HG03460 (cell line): ENCODE measurements at regions not wholly inside any gene's neighbourhood (a gene's known extent, or its start where the extent isn't known, plus 50 kb on each side); places are given as distances from the start of the nearest gene placed in this dataset.
"Not testable (repeated sequence)": the region's sequence is repeated elsewhere in the genome, so short reads cannot be mapped to it uniquely, and the experiment has no call there.

ENCODE experiments used
- ATAC-seq: cut with Tn5 transposase; IDR thresholded peaks from one replicate; pipeline ENCODE4 v1.9.1; 2021; ENCODE audit not compliant: unreplicated experiment

DNA sequence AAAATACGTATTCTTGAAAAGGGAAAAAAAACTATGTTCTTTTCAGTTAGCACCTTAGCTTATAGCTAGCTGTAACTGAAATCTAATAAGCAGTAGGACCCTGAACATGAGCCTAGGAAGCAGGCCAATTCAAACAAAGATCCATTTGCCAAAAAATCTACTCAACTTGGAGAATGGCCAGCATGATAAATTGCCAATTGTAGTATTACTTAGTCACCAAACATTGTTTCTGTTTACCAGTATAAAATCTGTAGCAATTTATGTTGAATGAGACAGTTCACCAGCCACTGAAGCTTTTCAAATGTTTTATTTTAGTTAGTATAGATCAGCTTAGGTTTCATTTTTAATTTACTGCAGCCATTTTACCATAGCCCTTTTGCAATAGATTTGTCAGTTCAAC lies 323.6 kb upstream of the DIPK2B start:
- ATAC-seq, result no peak

- no peak for ATAC-seq
Observed at GRCh38 chrX:45518552-45518951, 317.9 kb upstream of the DIPK2B start.

DNA sequence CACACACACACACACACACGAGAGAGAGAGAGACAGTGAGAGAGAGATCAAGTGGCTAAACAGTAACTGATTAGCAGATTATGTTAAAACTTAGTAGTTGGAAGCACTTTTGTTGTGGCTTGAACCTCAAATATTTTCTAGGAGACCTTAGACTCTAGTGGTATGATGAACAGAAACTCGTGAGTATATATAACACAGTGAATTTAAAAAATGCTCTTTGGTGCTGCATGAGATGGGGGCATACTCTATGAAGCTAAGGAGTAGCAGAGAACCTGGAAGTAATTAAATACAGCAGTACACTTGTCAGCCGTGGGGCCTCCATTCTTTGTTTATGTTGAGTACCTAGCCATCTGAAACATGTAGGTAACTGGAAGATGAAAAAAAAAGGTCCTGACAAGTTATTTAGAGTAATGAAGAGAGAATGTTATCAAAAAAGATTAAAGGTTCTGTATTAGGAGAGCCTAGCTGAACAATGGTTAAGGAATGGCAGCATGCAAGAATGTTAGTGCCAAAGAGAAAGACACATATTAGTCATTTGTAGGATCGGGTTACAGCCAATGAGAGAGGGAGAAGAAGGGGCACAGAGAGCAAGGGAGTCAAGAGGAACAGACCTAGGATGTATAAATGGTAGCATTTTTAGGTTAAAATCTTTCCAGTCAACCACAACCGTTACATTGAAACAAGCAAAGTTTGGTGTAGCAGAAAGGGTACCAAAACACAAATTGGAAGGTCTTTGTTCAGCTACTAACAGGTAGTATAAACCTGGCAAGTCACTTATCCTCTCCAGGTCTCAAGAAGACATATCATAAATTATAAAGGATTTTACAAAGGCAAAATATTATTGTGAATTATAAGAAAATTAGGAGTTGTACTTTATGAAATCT lies 316.7 kb upstream of the DIPK2B start:
- no peak for ATAC-seq

DNA sequence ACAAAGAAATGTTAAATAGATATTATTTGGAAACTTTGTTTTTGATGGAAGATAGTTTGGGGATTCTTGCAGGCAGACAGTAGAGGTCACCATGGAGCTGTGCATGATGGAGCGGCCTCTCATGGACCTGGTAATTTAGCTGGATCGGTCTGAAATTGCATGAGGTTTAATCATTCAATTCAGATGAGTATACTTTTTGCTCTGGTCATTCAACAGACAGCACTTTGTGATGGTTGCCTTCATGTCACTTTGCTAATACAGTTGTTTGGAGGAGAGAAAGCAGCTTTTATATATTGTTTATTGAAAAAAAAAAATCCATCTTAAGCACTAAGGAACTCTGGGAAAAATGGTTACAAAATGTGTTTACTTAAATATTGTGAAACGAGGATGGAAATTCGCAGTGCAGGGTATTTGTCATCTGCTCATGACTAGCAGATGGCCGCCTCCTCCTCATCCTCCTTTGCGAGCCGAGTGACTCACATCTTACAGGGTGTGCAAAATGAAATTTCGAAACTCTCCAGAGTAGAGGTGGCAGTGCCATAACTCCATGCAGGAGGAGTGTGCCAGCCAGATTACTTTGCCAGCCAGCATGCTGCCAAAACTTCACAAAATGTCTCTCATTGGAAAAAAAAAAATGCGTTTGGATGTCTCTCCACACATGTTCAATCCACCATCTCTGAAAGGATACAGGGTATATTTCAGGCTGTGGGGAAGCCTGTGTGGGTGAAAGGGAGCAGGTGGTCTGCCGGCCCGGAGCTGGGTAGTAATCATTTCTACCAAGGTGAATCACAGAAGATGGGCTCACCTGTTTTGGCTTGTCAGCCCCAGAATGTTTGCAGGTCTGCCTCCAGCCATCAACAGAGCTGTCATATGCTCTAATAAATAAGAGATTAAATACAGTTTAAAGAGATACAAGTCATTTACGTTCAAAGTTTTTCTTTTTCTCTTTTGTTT lies 314.9 kb upstream of the DIPK2B start:
- ATAC-seq, result no peak

DNA sequence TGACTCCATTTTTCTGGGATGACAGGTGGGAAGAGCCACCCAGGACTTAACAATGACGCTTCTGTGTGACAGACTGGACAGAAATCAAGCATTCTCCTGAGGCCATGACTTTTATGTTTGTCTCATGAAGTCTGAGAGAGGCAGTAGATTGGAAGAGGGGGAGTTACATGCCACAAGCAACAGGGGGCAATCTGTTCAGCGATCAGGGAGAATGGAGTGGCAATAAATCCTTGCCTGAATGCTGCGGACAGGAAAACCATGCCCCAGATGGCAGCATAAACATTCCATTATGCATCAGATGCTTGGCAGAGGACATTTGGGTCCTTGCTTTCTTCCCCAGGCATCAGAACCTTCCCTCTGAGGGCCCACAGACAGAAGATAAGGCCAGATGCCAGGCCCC lies 312.4 kb upstream of the DIPK2B start:
- ATAC-seq, result no peak

GRCh38 chrX:45508454-45508853 lies 307.8 kb upstream of the DIPK2B start:
- ATAC-seq, result no peak

DNA sequence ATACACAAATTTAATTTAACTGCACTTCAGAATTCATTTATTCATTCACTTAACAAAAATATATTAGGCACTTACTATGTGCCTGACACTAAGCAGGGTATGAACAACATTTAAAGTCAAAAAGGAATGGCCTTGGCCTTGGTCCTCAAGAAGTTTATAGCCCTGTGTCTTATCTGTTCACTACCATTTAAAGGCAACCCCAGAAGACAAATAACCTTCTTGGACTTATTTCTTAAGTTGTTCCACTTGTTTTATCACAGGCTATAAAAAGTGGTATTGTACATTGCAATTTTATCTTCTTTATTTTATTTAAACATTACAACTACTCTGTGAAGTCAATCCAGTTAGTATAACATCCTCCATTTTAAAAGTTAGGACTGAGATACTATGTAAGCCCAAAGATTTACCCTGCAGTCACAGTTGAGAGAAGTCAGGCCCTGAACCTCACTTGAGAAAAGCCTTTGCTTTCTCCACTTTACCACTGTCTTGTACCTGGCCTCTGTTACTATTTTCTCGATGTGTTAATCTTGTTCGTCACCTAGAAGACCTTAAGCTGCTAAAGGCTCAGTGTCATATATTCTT lies 305.6 kb upstream of the DIPK2B start:
- ATAC-seq, result no peak

- ATAC-seq, result no peak
Observed at GRCh38 chrX:45505214-45505613, 304.5 kb upstream of the DIPK2B start.

DNA sequence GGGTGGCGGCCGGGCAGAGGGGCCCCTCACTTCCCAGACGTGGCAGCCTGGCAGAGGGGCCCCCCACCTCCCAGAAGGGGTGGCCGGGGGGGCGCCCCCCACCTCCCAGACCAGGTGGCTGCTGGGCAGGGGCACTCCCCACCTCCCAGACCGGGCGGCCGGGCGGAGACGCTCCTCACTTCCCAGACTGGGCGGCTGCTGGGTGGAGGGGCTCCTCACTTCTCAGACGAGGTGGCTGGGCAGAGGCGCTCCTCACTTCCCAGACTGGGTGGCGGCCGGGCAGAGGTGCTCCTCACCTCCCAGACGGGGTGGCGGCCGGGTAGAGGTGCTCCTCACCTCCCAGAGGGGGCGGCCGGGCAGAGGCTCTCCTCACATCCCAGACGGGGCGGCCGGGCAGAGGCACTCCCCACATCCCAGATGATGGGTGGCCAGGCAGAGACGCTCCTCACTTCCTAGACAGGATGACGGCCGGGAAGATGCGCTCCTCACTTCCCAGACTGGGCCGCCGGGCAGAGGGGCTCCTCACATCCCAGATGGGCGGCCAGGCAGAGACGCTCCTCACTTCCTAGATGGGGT lies 303.2 kb upstream of the DIPK2B start:
- not testable (repeated sequence) for ATAC-seq

DNA sequence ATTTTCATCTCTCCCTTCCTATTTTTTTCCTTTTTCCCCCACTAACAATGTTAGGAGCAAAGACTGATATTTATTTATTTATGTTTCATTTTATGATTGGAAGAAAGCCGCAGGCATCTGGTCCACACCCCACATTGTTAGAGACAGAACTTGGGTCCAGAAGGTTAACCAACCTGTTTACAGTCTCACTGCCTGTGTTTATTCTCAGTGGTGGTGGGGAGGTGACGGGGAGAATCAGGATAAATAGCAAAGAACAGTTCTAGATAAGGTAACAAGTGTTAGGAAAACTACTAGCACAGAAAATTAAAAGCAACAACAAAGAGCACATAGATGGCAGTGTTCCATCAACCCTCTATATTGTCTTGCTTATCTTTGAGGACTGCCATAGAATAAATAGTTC lies 301.7 kb upstream of the DIPK2B start:
- ATAC-seq, result no peak

DNA sequence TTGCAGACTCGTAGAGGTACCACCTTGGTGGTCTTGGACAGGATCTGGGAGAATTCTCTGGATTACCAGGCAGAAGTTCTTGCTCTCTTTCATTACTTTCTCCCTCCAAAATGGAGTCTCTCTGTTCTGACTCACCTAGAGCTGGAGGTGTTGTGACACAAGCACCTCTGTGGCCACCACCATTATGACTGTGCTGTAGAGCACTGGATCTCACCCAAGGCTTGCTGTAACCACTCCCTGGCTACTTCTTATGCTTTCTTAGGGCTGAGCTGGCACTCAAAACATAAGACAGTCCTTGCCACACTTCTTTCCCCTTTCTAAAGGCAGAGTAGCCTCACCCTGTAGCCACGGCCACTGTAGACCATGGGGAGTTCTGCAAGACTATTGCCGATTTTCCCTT lies 296.6 kb upstream of the DIPK2B start:
- no peak for ATAC-seq

DNA sequence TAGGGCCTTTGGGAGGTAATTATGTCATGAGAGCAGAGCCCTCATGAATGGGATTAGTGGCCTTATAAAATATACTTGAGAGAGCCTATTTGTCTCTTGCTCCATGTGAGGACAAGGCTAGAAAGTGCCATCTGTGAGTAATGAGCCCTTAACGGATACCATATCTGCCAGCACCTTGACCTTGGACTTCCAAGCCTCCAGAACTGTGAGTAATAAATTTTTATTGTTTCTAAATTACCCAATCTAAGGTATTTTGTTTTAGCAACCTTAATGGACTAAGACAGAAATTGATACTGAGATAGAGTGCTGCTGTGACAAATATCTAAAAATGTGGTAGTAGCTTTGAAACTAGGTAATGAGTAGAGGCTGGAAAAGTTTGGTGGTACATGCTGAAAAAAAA lies 285.0 kb upstream of the DIPK2B start:
- no peak for ATAC-seq

GRCh38 chrX:45479835-45480422 lies 279.3 kb upstream of the DIPK2B start:
- no peak for ATAC-seq

- no peak for ATAC-seq
Observed at GRCh38 chrX:45479196-45479834, 278.6 kb upstream of the DIPK2B start.

- ATAC-seq, result no peak
Observed at GRCh38 chrX:45472968-45473367, 272.3 kb upstream of the DIPK2B start.

DNA sequence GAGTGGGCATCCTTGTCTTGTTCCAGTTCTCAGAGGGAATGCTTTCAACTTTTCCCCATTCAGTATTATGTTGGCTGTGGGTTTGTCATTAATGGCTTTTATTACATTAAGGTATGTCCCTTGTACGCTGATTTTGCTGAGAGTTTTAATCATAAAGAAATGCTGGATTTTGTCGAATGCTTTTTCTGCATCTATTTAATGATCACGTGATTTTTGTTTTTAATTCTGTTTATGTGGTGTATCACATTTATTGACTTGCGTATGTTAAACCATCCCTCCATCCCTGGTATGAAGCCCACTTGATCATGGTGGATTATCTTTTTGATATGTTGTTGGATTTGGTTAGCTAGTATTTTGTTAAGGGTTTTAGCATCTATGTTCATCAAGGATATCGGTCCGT lies 266.9 kb upstream of the DIPK2B start:
- not testable (repeated sequence) for ATAC-seq

DNA sequence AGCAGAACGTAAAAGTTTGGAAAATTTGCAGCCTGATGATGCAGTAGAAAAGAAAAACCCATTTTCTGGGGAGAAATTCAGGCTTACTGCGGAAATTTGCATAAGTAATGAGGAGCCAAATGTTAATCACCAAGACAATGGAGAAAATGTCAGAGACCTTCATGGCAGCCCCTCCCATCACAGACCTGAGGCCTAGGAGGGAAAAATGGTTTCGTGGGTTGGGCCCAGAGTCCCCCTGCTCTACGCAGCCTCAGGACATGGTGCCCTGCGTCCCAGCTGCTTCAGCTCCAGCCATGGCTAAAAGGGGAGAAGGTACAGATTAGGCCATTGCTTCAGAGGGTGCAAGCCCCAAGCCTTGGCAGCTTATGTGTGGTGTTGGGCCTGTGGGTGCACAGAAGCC lies 255.1 kb upstream of the DIPK2B start:
- not testable (repeated sequence) for ATAC-seq

DNA sequence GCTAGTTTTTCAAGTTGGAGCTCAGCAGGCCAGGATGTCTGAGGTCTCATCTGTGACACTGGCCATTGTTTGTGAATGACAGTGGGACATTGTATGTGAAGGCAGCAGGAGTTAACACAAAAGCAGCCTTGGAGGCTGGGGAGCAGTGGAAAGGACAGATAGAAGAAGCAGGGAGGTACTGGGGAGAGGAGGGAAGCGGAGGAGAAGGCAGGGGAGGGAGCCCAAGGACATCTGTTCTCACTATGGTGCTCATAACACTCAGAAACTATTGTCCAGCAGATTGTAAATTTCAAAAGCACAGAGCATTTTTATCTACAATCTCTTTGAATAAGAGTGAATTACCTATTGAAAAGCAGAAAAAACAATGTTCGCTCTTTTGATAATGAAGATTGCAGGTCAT lies 253.6 kb upstream of the DIPK2B start:
- no peak for ATAC-seq

- no peak for ATAC-seq
Observed at GRCh38 chrX:45449982-45450381, 249.3 kb upstream of the DIPK2B start.

- ATAC-seq, result no peak
Observed at GRCh38 chrX:45447995-45448394, 247.3 kb upstream of the DIPK2B start.
